Stimulated activated CD4-positive, alpha-beta T cell treated with anti-CD3 and anti-CD28 coated beads, Interleukin-4, amount 100 ng/mL, for 4 hours (primary cell): ENCODE measurements at regions not wholly inside any gene's neighbourhood (a gene's known extent, or its start where the extent isn't known, plus 50 kb on each side); places are given as distances from the start of the nearest gene placed in this dataset.
"Not testable (repeated sequence)": the region's sequence is repeated elsewhere in the genome, so short reads cannot be mapped to it uniquely, and the experiment has no call there.

Experiments used
- DNase-seq, 2 experiments: peaks; one replicate each; pipeline ENCODE4 v3.0.0-alpha.2; 2020

- no peak for DNase-seq
Observed at GRCh38 chr3:25957026-25957425, 167.1 kb downstream of the OXSM start.

- DNase-seq, result no peak
Observed at GRCh38 chr3:25960776-25961175, 170.9 kb downstream of the OXSM start.

- DNase-seq, result no peak
Observed at GRCh38 chr3:25962255-25962654, 172.4 kb downstream of the OXSM start.

- no peak for DNase-seq
Observed at GRCh38 chr3:25964141-25964540, 174.3 kb downstream of the OXSM start.

GRCh38 chr3:25967385-25967784 lies 177.5 kb downstream of the OXSM start:
- no peak for DNase-seq

- DNase-seq, result no peak
Observed at GRCh38 chr3:25971736-25972135, 181.8 kb downstream of the OXSM start.

GRCh38 chr3:25973122-25973521 lies 183.2 kb downstream of the OXSM start:
- DNase-seq, result no peak

GRCh38 chr3:25982756-25983155 lies 192.9 kb downstream of the OXSM start:
- no peak for DNase-seq

GRCh38 chr3:25985621-25986020 lies 195.7 kb downstream of the OXSM start:
- no peak for DNase-seq

- DNase-seq, result no peak
Observed at GRCh38 chr3:25992606-25993005, 202.7 kb downstream of the OXSM start.

- no peak for DNase-seq
Observed at GRCh38 chr3:26004172-26004571, 214.3 kb downstream of the OXSM start.

GRCh38 chr3:26011276-26011675 lies 221.4 kb downstream of the OXSM start:
- DNase-seq, result no peak

- no peak for DNase-seq
Observed at GRCh38 chr3:26012241-26012745, 222.4 kb downstream of the OXSM start.

- no peak for DNase-seq
Observed at GRCh38 chr3:26015752-26016151, 225.9 kb downstream of the OXSM start.

GRCh38 chr3:26018889-26019288 lies 229.0 kb downstream of the OXSM start:
- DNase-seq, result no peak

- DNase-seq, result not testable (repeated sequence)
Observed at GRCh38 chr3:26024206-26024605, 234.3 kb downstream of the OXSM start.

- DNase-seq, result no peak
Observed at GRCh38 chr3:26029321-26029720, 239.4 kb downstream of the OXSM start.

- not testable (repeated sequence) for DNase-seq
Observed at GRCh38 chr3:26042126-26042525, 252.2 kb downstream of the OXSM start.

- DNase-seq, result no peak
Observed at GRCh38 chr3:26049951-26050350, 260.1 kb downstream of the OXSM start.

- DNase-seq, result no peak
Observed at GRCh38 chr3:26050776-26051175, 260.9 kb downstream of the OXSM start.

GRCh38 chr3:26058901-26059321 lies 269.0 kb downstream of the OXSM start:
- no peak for DNase-seq

GRCh38 chr3:26061947-26062346 lies 272.1 kb downstream of the OXSM start:
- DNase-seq, result no peak

- DNase-seq, result no peak
Observed at GRCh38 chr3:26064297-26064696, 274.4 kb downstream of the OXSM start.

- no peak for DNase-seq
Observed at GRCh38 chr3:26068890-26069289, 279.0 kb downstream of the OXSM start.

GRCh38 chr3:26070854-26071253 lies 281.0 kb downstream of the OXSM start:
- DNase-seq, result no peak

GRCh38 chr3:26074080-26074479 lies 284.2 kb downstream of the OXSM start:
- DNase-seq, result no peak
